HG03354 (cell line): ENCODE measurements at regions not wholly inside any gene's neighbourhood (a gene's known extent, or its start where the extent isn't known, plus 50 kb on each side); places are given as distances from the start of the nearest gene placed in this dataset.

Experiments
- ATAC-seq: cut with Tn5 transposase; IDR thresholded peaks from one replicate; pipeline ENCODE4 v1.9.1; 2021; ENCODE audit warnings: mild to moderate bottlenecking; ENCODE audit not compliant: unreplicated experiment, poor library complexity, severe bottlenecking

GRCh38 chr18:24660956-24661355, 200.5 kb downstream of the HRH4 start:
- ATAC-seq: no peak

GRCh38 chr18:24662412-24662821, 202.0 kb downstream of the HRH4 start:
- no peak for ATAC-seq

GRCh38 chr18:24663026-24663425, 202.6 kb downstream of the HRH4 start:
- no peak for ATAC-seq

- no peak for ATAC-seq
Measured at GRCh38 chr18:24669015-24669414, 208.6 kb downstream of the HRH4 start.

GRCh38 chr18:24669502-24669901, 209.1 kb downstream of the HRH4 start:
- ATAC-seq: no peak

GRCh38 chr18:24672165-24672941, 211.9 kb downstream of the HRH4 start:
- ATAC-seq: no peak

GRCh38 chr18:24674200-24674599, 213.8 kb downstream of the HRH4 start:
- no peak for ATAC-seq

- ATAC-seq: no peak
Measured at GRCh38 chr18:24674605-24675004, 214.2 kb downstream of the HRH4 start.

- ATAC-seq: no peak
Measured at GRCh38 chr18:24677011-24677410, 216.6 kb downstream of the HRH4 start.

- ATAC-seq: no peak
Measured at GRCh38 chr18:24678107-24678506, 217.7 kb downstream of the HRH4 start.

- no peak for ATAC-seq
Measured at GRCh38 chr18:24678626-24679025, 218.2 kb downstream of the HRH4 start.

- ATAC-seq: no peak
Measured at GRCh38 chr18:24679062-24679461, 218.6 kb downstream of the HRH4 start.

- ATAC-seq: no peak
Measured at GRCh38 chr18:24683925-24684324, 223.5 kb downstream of the HRH4 start.

GRCh38 chr18:24685254-24685959, 225.0 kb downstream of the HRH4 start:
- no peak for ATAC-seq

GRCh38 chr18:24695168-24695567, 234.7 kb downstream of the HRH4 start:
- no peak for ATAC-seq

- no peak for ATAC-seq
Measured at GRCh38 chr18:24702001-24702515, 241.6 kb downstream of the HRH4 start.

- ATAC-seq: no peak
Measured at GRCh38 chr18:24703316-24703715, 242.9 kb downstream of the HRH4 start.

GRCh38 chr18:24704946-24705630, 244.7 kb downstream of the HRH4 start:
- no peak for ATAC-seq

GRCh38 chr18:24710474-24710873, 250.0 kb downstream of the HRH4 start:
- ATAC-seq: no peak

GRCh38 chr18:24719791-24720190, 259.4 kb downstream of the HRH4 start:
- ATAC-seq: no peak

- no peak for ATAC-seq
Measured at GRCh38 chr18:24721388-24721787, 261.0 kb downstream of the HRH4 start.
